ENCODE measurements at regions not wholly inside any gene's neighbourhood (a gene's known extent, or its start where the extent isn't known, plus 50 kb on each side); places are given as distances from the start of the nearest gene placed in this dataset.
A peak's percentile ranks its signal among the peaks of the same experiment; 100 is the strongest.

DNA sequence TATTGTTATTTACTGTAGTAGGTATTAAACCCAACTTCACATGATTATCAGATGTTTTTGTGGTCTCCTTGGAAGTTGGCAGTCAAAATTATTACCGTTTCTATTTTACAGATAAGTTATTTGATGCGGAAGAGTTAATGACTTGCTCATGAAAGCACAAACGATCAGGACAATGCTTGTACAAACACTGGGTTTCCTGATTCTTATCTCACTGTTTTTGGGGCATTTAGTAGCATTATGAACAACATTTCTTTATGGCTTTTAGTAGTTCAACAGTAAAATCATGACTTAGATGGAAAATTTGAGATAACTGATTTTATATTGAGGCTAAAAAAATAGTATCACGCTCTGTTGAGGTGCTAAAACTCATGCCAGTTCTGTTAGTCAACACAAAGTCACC is 361.5 kb upstream of the MBL2 start:
- Histone ChIP-seq H3K36me3 (ENCODE audit: control insufficient read depth, insufficient read depth, low read length) (no peaks in the 10 kb centered on the region), H3K9me3 (ENCODE audit: control insufficient read depth in 2 of 2, low read length in 2 of 2) (no peaks in the 10 kb centered on the region), H3K4me1 (ENCODE audit: control insufficient read depth, insufficient read depth, low read length, poor library complexity, severe bottlenecking) (no peaks in the 10 kb centered on the region), H3K4me3 (ENCODE audit: low read depth, low read length) (no peak overlapping the region), H3K27me3 (ENCODE audit: control insufficient read depth, insufficient read depth, low read length) (no peaks in the 10 kb centered on the region), H3K27ac (ENCODE audit: insufficient read depth, low read length, poor library complexity, severe bottlenecking) (no peak overlapping the region)
- Mint-ChIP-seq H3K9me3 (peaks cover 0 to 19% (median 5%) of the 10 kb centered on the region in 7 donors), H3K4me1 (peaks cover 0 to 5% (median 0%) of the 10 kb centered on the region in 4 donors), H3K4me3 (no peak overlapping the region), H3K27ac (no peak overlapping the region), H3K36me3 (no peaks in the 10 kb centered on the region), H3K27me3 (no peaks in the 10 kb centered on the region)
- ATAC-seq (ENCODE audit: low read depth in 2 of 2) = no peak
- no peak for DNase-seq

DNA sequence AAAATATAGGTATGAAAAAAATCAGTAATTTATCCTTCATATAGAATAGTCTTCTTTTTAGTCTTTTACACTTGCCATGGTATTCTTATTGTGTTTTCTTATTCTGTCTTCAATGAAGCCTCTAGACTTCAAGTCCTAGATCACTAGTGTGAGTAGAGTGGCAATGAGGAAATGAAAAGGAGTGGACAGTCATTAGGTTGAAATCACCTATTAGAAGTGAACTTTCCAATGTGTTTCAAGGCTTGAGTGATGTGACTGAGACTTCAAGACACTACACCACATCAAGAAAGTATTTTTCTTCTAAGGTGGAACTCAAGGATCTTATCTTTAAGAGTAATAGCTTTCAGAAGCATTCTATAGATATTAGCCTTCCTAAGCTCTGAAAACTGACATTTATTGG is 357.8 kb upstream of the MBL2 start:
- Histone ChIP-seq H3K27ac (ENCODE audit: insufficient read depth, low read length, poor library complexity, severe bottlenecking) (no peak overlapping the region), H3K27me3 (ENCODE audit: control insufficient read depth, insufficient read depth, low read length) (no peaks in the 10 kb centered on the region), H3K4me3 (ENCODE audit: low read depth, low read length) (no peak overlapping the region), H3K9me3 (ENCODE audit: control insufficient read depth in 2 of 2, low read length in 2 of 2) (no peaks in the 10 kb centered on the region), H3K36me3 (ENCODE audit: control insufficient read depth, insufficient read depth, low read length) (no peaks in the 10 kb centered on the region), H3K4me1 (ENCODE audit: control insufficient read depth, insufficient read depth, low read length, poor library complexity, severe bottlenecking) (no peaks in the 10 kb centered on the region)
- no peaks in the 10 kb centered on the region for H3K27me3 Mint-ChIP-seq
- no peak overlapping the region for H3K4me3 Mint-ChIP-seq
- no peak for DNase-seq
- H3K36me3 Mint-ChIP-seq = no peaks in the 10 kb centered on the region
- no peak for ATAC-seq (ENCODE audit: low read depth in 2 of 2)
- no peak overlapping the region for H3K27ac Mint-ChIP-seq
- peaks cover 0 to 17% (median 4%) of the 10 kb centered on the region in 7 donors for H3K9me3 Mint-ChIP-seq
- H3K4me1 Mint-ChIP-seq = no peaks in the 10 kb centered on the region

DNA sequence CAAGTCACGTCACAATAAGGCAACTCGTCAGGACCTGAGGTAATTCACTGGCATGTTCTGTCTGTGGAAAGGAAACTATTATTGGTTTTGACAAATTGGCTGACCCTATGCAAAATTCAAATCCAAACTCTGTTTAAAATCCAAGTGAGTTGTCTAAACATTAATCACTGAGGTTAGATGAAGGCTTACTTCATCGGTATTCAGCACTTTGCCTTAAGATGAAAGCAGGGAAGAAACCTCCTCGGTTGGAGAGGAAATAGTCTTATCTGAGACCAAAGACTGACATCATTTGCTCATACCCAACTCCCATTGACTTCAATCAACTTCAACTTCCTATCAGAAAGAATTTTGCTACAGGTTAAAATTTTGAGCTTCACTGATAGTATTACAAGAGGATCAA is 355.1 kb upstream of the MBL2 start:
- no peaks in the 10 kb centered on the region for H3K36me3 ChIP-seq (ENCODE audit: control insufficient read depth, insufficient read depth, low read length)
- no peak overlapping the region for H3K27ac ChIP-seq (ENCODE audit: insufficient read depth, low read length, poor library complexity, severe bottlenecking)
- H3K4me1 ChIP-seq (ENCODE audit: control insufficient read depth, insufficient read depth, low read length, poor library complexity, severe bottlenecking) = no peaks in the 10 kb centered on the region
- Mint-ChIP-seq H3K27me3 (no peaks in the 10 kb centered on the region), H3K4me3 (no peak overlapping the region), H3K36me3 (no peaks in the 10 kb centered on the region), H3K9me3 (peaks cover 2 to 23% (median 4%) of the 10 kb centered on the region in 7 donors), H3K27ac (no peak overlapping the region), H3K4me1 (no peaks in the 10 kb centered on the region)
- H3K27me3 ChIP-seq (ENCODE audit: control insufficient read depth, insufficient read depth, low read length) = no peaks in the 10 kb centered on the region
- DNase-seq (no peak), ATAC-seq (ENCODE audit: low read depth in 2 of 2) (no peak)
- no peak overlapping the region for H3K4me3 ChIP-seq (ENCODE audit: low read depth, low read length)
- no peaks in the 10 kb centered on the region for H3K9me3 ChIP-seq (ENCODE audit: control insufficient read depth in 2 of 2, low read length in 2 of 2)

DNA sequence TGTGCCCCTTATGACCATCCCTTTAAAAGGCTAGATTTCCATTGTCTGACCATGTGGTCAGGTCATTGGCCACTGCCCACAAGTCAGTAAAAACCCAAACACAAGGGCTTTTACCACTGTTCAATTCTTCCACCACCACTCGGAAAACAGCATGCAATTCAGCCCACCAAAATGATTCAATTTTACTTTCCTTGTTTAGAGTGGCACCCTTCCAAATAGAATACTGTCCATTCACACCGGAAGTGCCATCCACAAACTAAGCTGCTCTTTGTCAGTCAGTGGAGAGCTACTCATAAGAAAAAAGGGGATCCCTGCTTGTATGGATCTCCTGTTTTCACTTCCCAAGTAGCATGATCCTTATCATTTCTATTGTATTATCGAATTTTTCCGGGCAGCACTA is 350.7 kb upstream of the MBL2 start:
- H3K27me3 Mint-ChIP-seq = no peaks in the 10 kb centered on the region
- no peaks in the 10 kb centered on the region for H3K36me3 Mint-ChIP-seq

DNA sequence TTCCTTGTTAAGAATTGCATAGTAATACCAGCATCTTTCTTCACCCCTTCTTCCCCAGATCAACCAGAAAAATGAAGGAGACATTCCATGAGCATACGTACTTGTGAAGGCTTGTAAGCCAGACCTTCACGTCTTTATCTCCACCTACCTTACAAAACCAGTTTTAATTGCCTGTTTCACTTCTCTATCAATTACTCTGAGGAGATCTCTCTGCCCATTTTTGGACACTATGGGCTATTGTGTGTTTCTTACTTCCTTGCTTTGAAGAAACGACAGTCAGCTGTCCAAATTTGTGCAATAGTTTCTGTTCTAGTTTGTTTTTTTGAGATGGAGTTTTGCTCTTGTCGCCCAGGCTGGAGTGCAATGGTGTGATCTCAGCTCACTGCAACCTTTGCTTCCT is 349.7 kb upstream of the MBL2 start:
- Mint-ChIP-seq H3K9me3 (peaks cover 2 to 27% (median 3%) of the 10 kb centered on the region in 7 donors), H3K4me3 (no peak overlapping the region), H3K27me3 (no peaks in the 10 kb centered on the region), H3K4me1 (no peaks in the 10 kb centered on the region), H3K36me3 (no peaks in the 10 kb centered on the region), H3K27ac (no peak overlapping the region)
- H3K4me3 ChIP-seq (ENCODE audit: low read depth, low read length) = no peak overlapping the region
- DNase-seq (no peak), ATAC-seq (ENCODE audit: low read depth in 2 of 2) (no peak)
- no peaks in the 10 kb centered on the region for H3K9me3 ChIP-seq (ENCODE audit: control insufficient read depth in 2 of 2, low read length in 2 of 2)
- no peaks in the 10 kb centered on the region for H3K27me3 ChIP-seq (ENCODE audit: control insufficient read depth, insufficient read depth, low read length)
- H3K27ac ChIP-seq (ENCODE audit: insufficient read depth, low read length, poor library complexity, severe bottlenecking) = no peak overlapping the region
- no peaks in the 10 kb centered on the region for H3K36me3 ChIP-seq (ENCODE audit: control insufficient read depth, insufficient read depth, low read length)
- no peaks in the 10 kb centered on the region for H3K4me1 ChIP-seq (ENCODE audit: control insufficient read depth, insufficient read depth, low read length, poor library complexity, severe bottlenecking)

More for the DNA sequence above, 350.7 kb upstream of the MBL2 start:
- H3K9me3 ChIP-seq (ENCODE audit: control insufficient read depth in 2 of 2, low read length in 2 of 2) = no peaks in the 10 kb centered on the region
- no peak overlapping the region for H3K27ac ChIP-seq (ENCODE audit: insufficient read depth, low read length, poor library complexity, severe bottlenecking)
- no peak overlapping the region for H3K4me3 ChIP-seq (ENCODE audit: low read depth, low read length)
- no peak overlapping the region for H3K4me3 Mint-ChIP-seq
- H3K27me3 ChIP-seq (ENCODE audit: control insufficient read depth, insufficient read depth, low read length) = no peaks in the 10 kb centered on the region
- ATAC-seq (ENCODE audit: low read depth in 2 of 2) (no peak), DNase-seq (no peak)
- peaks cover 2 to 33% (median 4%) of the 10 kb centered on the region in 7 donors for H3K9me3 Mint-ChIP-seq
- no peaks in the 10 kb centered on the region for H3K36me3 ChIP-seq (ENCODE audit: control insufficient read depth, insufficient read depth, low read length)
- H3K4me1 Mint-ChIP-seq = no peaks in the 10 kb centered on the region
- no peak overlapping the region for H3K27ac Mint-ChIP-seq
- no peaks in the 10 kb centered on the region for H3K4me1 ChIP-seq (ENCODE audit: control insufficient read depth, insufficient read depth, low read length, poor library complexity, severe bottlenecking)

DNA sequence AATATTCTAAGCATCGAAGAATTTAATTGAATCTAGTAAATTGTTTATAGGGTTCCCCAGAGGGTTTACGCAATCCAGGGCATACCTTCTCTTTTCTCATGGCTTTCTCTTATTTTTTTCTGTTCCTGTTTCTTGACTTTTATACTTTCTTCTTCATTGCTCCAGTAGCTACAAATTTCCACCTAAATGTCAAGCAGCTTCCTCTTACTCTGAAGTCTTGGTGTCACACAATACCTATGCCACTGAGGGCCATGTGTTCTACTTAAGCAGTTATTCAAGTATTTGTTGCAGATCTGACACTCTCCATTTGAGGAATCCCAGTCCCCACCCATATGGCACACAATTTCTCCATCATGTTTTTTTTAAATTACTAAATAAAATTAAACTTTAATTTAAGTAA is 343.1 kb upstream of the MBL2 start:
- peaks cover 0 to 2% (median under 1%) of the 10 kb centered on the region in 4 donors for H3K4me1 Mint-ChIP-seq
- no peaks in the 10 kb centered on the region for H3K36me3 Mint-ChIP-seq
- Histone ChIP-seq H3K27me3 (ENCODE audit: control insufficient read depth, insufficient read depth, low read length) (no peaks in the 10 kb centered on the region), H3K4me1 (ENCODE audit: control insufficient read depth, insufficient read depth, low read length, poor library complexity, severe bottlenecking) (no peaks in the 10 kb centered on the region), H3K36me3 (ENCODE audit: control insufficient read depth, insufficient read depth, low read length) (no peaks in the 10 kb centered on the region), H3K27ac (ENCODE audit: insufficient read depth, low read length, poor library complexity, severe bottlenecking) (no peak overlapping the region), H3K9me3 (ENCODE audit: control insufficient read depth in 2 of 2, low read length in 2 of 2) (no peaks in the 10 kb centered on the region), H3K4me3 (ENCODE audit: low read depth, low read length) (no peak overlapping the region)
- peaks cover 3 to 28% (median 6%) of the 10 kb centered on the region in 7 donors for H3K9me3 Mint-ChIP-seq
- H3K27ac Mint-ChIP-seq = no peak overlapping the region
- H3K4me3 Mint-ChIP-seq = no peak overlapping the region
- DNase-seq (no peak), ATAC-seq (ENCODE audit: low read depth in 2 of 2) (no peak)
- H3K27me3 Mint-ChIP-seq = no peaks in the 10 kb centered on the region

DNA sequence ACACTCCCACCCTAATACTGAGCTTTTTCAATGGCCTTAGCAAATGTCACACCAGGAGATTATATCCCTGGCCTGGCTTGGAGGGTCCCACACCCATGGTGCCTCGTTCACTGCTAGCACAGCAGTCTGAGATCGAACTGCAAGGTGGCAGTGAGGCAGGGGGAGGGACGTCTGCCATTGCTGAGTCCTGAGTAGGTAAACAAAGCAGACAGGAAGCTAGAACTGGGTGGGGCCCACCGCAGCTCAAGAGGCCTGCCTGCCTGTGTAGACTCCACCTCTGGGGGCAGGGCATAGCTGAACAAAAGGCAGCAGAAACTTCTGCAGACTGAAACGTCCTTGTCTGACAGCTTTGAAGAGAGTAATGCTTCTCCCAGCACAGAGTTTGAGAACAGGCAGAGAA is 338.9 kb upstream of the MBL2 start:
- H3K9me3 Mint-ChIP-seq = peaks cover 2 to 30% (median 11%) of the 10 kb centered on the region in 7 donors
- Histone ChIP-seq H3K9me3 (ENCODE audit: control insufficient read depth in 2 of 2, low read length in 2 of 2) (peaks cover 0 to 4% of the 10 kb centered on the region in 2 experiments), H3K4me3 (ENCODE audit: low read depth, low read length) (no peak overlapping the region), H3K36me3 (ENCODE audit: control insufficient read depth, insufficient read depth, low read length) (no peaks in the 10 kb centered on the region), H3K27ac (ENCODE audit: insufficient read depth, low read length, poor library complexity, severe bottlenecking) (no peak overlapping the region), H3K27me3 (ENCODE audit: control insufficient read depth, insufficient read depth, low read length) (no peaks in the 10 kb centered on the region), H3K4me1 (ENCODE audit: control insufficient read depth, insufficient read depth, low read length, poor library complexity, severe bottlenecking) (no peaks in the 10 kb centered on the region)
- H3K27ac Mint-ChIP-seq = no peak overlapping the region
- no peak overlapping the region for H3K4me3 Mint-ChIP-seq
- H3K36me3 Mint-ChIP-seq = no peaks in the 10 kb centered on the region
- peaks cover 0 to 3% (median under 1%) of the 10 kb centered on the region in 4 donors for H3K4me1 Mint-ChIP-seq
- DNase-seq = peak in 1 of 3 donors; percentile 58
- no peaks in the 10 kb centered on the region for H3K27me3 Mint-ChIP-seq
- no peak for ATAC-seq (ENCODE audit: low read depth in 2 of 2)

DNA sequence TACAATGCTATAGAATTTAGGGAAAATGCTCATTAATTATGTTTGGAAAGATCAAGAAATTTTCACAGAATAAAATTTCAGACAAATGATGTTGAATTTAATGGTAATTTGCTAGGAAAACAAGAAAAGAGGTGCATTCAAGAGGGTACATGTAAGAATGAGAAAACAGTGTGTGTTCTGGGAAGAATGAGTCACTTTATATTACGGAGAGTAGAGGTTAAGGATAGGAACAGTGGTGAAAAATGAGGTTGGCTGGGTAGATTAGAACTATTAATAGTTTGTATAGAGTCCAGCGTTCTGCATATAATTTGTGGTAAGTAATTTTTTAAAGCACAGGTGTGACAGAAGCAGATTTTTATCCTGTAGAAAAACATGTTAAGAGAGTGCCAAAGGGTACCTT is 336.7 kb upstream of the MBL2 start:
- H3K36me3 Mint-ChIP-seq = no peaks in the 10 kb centered on the region
- no peak for DNase-seq
- no peak overlapping the region for H3K27ac Mint-ChIP-seq

More for the DNA sequence above, 336.7 kb upstream of the MBL2 start:
- H3K36me3 ChIP-seq (ENCODE audit: control insufficient read depth, insufficient read depth, low read length) = no peaks in the 10 kb centered on the region
- Mint-ChIP-seq H3K4me3 (no peak overlapping the region), H3K4me1 (peaks cover 0 to 3% (median under 1%) of the 10 kb centered on the region in 4 donors), H3K9me3 (peaks cover 2 to 29% (median 14%) of the 10 kb centered on the region in 7 donors), H3K27me3 (no peaks in the 10 kb centered on the region)
- H3K9me3 ChIP-seq (ENCODE audit: control insufficient read depth in 2 of 2, low read length in 2 of 2) = peaks cover 0 to 4% of the 10 kb centered on the region in 2 experiments
- no peaks in the 10 kb centered on the region for H3K4me1 ChIP-seq (ENCODE audit: control insufficient read depth, insufficient read depth, low read length, poor library complexity, severe bottlenecking)
- ATAC-seq (ENCODE audit: low read depth in 2 of 2) = no peak
- no peaks in the 10 kb centered on the region for H3K27me3 ChIP-seq (ENCODE audit: control insufficient read depth, insufficient read depth, low read length)
- no peak overlapping the region for H3K4me3 ChIP-seq (ENCODE audit: low read depth, low read length)
- no peak overlapping the region for H3K27ac ChIP-seq (ENCODE audit: insufficient read depth, low read length, poor library complexity, severe bottlenecking)
